ENCODE measurements at regions not wholly inside any gene's neighbourhood (a gene's known extent, or its start where the extent isn't known, plus 50 kb on each side); places are given as distances from the start of the nearest gene placed in this dataset.

GRCh38 chr20:11980263-11980662, 62.6 kb downstream of the BTBD3 start:
- TF ChIP-seq ZBTB21 (tag by site-specific recombination; IDR thresholded peaks at IDR 0.05) = no peak
- TF ChIP-seq CTCF (tag by site-specific recombination; IDR thresholded peaks at IDR 0.05) = no peak
- no peak for TF ChIP-seq YY1 (tag by site-specific recombination; IDR thresholded peaks at IDR 0.05)
- no peak for TF ChIP-seq ZNF580 (tag by site-specific recombination; IDR thresholded peaks at IDR 0.05)
